ENCODE measurements at regions not wholly inside any gene's neighbourhood (a gene's known extent, or its start where the extent isn't known, plus 50 kb on each side); places are given as distances from the start of the nearest gene placed in this dataset.
"Not testable (repeated sequence)": the region's sequence is repeated elsewhere in the genome, so short reads cannot be mapped to it uniquely, and the experiment has no call there.

DNA sequence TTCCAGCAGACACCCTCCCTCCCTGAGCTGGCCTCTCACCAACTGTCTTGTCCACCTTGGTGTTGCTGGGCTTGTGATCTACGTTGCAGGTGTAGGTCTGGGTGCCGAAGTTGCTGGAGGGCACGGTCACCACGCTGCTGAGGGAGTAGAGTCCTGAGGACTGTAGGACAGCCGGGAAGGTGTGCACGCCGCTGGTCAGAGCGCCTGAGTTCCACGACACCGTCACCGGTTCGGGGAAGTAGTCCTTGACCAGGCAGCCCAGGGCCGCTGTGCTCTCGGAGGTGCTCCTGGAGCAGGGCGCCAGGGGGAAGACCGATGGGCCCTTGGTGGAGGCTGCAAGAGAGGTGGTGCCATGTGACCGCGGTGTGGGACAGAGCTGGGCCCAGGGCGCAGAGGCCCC lies 118.1 kb downstream of the TMEM121 start:
- DNase-seq (ENCODE audit: low spot score); in situ Hi-C loops (cut with MboI; ENCODE audit: low pct_unique_long_range_greater_than_20kb, low sequenced_read_pairs, unreplicated experiment): not testable (repeated sequence)

DNA sequence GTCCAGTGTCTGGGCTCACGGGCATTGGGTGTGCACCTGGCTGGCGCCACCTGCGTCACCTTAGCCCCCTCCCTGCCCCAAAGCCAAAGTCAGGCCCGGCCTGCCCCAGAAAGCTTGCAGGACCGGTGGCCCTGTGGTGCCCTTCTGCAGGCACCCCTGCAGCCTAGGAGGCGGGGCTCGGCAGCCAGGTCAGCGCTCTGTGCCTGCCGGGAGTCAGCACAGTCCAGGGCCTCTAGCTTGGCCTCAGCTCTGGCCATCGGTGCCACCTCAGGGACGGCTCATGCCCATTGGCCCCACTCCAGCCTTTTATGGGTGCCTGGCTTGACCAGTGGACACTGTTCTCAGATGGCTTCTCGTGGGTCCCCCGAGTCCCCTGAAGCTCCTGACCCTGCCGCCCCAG lies 118.5 kb downstream of the TMEM121 start:
- in situ Hi-C loops (cut with MboI; ENCODE audit: low pct_unique_long_range_greater_than_20kb, low sequenced_read_pairs, unreplicated experiment); DNase-seq (ENCODE audit: low spot score): not testable (repeated sequence)

DNA sequence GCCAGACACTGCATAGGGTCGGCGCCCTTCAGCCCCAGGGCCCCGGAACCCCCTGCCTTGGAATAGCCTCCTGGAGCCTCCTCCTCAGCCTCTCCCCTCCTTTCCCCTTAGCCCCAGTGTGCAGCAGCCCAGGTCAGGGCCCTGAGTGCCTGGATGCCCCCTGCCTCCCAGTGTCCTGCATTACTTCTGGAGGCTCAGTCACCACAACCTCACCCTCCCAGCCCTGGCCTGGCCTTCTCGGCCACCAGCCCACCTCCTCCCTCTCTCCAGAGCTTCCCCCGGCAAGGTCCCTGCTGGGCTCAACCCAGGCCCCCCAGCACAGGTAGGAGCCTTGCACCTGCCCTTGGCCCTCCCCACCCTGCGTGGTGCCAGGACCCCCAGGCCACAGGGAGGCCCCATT lies 119.0 kb downstream of the TMEM121 start:
- DNase-seq (ENCODE audit: low spot score); in situ Hi-C loops (cut with MboI; ENCODE audit: low pct_unique_long_range_greater_than_20kb, low sequenced_read_pairs, unreplicated experiment): not testable (repeated sequence)

DNA sequence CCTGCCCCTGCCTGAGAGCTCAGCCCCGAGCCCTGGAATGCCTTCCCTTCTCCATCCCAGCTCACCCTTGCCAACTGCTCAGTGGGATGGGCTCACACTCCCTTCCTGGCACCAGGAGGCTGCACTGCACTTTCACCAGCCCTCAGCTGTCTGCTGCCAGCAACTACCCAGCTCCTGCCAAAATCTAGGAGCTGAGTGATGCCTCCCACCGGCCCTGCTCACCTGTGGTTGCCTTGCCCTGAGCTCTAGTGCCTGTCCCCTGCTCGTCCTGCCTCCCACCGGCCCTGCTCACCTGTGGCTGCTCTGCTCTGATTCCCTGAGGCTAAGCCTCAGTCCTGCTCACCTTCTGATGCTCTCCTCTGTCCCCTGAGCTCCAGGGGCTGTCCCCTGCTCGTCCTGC lies 119.8 kb downstream of the TMEM121 start:
- DNase-seq (ENCODE audit: low spot score), result peak; percentile 36
- in situ Hi-C loops (cut with MboI; ENCODE audit: low pct_unique_long_range_greater_than_20kb, low sequenced_read_pairs, unreplicated experiment), result no loop called here
- TF ChIP-seq, protein P1, sequence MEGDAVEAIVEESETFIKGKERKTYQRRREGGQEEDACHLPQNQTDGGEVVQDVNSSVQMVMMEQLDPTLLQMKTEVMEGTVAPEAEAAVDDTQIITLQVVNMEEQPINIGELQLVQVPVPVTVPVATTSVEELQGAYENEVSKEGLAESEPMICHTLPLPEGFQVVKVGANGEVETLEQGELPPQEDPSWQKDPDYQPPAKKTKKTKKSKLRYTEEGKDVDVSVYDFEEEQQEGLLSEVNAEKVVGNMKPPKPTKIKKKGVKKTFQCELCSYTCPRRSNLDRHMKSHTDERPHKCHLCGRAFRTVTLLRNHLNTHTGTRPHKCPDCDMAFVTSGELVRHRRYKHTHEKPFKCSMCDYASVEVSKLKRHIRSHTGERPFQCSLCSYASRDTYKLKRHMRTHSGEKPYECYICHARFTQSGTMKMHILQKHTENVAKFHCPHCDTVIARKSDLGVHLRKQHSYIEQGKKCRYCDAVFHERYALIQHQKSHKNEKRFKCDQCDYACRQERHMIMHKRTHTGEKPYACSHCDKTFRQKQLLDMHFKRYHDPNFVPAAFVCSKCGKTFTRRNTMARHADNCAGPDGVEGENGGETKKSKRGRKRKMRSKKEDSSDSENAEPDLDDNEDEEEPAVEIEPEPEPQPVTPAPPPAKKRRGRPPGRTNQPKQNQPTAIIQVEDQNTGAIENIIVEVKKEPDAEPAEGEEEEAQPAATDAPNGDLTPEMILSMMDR (IDR thresholded peaks at IDR 0.05; ENCODE audit: extremely low read depth, insufficient read depth, missing control alignments), result no peak

DNA sequence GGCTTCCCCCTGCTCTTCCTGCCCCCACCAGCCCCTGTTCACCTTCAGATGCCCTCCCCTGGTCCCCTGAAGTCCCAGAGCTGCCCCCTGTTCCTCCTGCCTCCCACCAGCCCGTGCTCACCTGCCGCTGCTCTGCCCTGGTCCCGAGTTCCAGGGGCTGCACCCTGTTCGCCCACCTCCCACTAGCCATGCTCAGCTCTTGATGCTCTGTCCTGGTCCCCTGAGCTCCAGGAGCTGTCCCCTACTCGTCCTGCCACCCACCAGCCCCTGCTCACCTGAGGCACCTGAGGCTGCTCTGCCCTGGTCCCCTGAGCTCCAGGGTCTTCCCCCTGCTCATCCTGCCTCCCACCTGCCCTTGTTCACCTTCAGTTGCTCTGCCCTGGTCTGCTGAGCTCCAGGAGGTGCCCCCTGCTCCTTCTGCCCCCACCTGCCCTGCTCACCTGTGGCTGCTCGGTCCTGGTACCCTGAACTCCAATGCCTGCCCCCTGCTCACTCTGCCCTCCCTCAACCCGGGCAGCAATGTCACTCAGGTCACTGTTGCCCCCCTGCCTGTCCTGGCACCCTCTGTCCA lies 120.4 kb downstream of the TMEM121 start:
- DNase-seq (ENCODE audit: low spot score); in situ Hi-C loops (cut with MboI; ENCODE audit: low pct_unique_long_range_greater_than_20kb, low sequenced_read_pairs, unreplicated experiment): not testable (repeated sequence)

DNA sequence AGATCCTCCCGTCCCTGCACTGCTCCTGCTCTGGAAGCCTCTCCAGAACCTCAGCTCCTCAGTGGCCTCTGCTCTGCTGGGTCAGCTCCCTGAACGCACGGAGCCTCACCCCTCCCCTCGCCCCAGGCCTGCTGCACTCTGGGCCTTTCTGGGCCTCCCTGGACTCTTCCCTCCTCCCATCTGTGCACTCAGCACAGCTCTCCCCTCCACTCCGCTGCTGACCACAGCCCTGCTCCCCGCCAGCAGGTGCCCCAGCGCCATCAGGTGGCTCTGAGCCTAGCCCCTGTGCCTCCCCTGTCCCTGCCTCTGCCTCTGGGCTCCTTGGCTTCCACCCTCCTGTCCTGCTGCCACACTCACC lies 121.0 kb downstream of the TMEM121 start:
- DNase-seq (ENCODE audit: low spot score); in situ Hi-C loops (cut with MboI; ENCODE audit: low pct_unique_long_range_greater_than_20kb, low sequenced_read_pairs, unreplicated experiment): not testable (repeated sequence)

DNA sequence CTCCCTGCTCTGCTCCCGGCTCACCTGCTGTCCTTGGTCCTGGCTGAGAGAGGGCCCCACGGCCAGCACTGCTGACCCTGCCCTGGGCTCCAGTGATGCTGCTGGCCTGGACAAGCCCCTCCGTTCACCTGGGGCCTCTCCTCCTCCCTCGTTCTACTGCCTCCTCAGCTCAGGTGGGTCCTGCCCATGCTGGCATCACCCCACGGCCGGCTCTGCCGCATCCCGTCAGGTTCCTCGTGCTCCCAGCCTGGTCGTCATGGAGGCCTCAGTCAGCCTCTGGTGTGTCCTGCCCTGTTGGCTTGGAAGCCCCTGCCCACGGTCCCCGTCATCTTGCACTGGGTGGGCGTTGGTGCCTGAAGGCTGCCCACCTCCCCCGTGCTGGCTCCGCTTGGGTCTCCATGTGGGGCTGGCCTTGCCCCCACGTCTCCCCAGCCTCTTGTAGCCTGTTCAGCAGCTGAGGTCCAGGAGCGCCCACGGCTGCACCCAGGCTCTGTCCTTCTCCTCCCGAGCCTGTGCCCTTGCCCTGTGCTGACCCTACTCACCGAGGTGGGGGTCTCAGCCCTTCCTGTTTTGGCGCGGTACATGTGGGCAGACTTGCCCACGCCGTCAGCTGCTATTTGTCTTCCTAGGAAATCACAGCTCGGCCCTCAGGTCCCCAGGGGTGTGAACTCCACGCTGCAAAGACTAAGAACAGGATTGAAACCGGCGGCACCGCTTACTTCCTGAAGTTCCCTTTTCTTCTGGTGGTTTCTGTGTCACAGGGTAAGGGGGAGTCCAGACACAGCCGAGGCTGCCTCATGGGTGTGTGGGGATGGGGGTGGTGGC lies 121.6 kb downstream of the TMEM121 start:
- peak; percentile 38 for DNase-seq (ENCODE audit: low spot score)
- in situ Hi-C loops (cut with MboI; ENCODE audit: low pct_unique_long_range_greater_than_20kb, low sequenced_read_pairs, unreplicated experiment), result no loop called here
- TF ChIP-seq, protein P1 (IDR thresholded peaks at IDR 0.05; ENCODE audit: extremely low read depth, insufficient read depth, missing control alignments), result no peak

DNA sequence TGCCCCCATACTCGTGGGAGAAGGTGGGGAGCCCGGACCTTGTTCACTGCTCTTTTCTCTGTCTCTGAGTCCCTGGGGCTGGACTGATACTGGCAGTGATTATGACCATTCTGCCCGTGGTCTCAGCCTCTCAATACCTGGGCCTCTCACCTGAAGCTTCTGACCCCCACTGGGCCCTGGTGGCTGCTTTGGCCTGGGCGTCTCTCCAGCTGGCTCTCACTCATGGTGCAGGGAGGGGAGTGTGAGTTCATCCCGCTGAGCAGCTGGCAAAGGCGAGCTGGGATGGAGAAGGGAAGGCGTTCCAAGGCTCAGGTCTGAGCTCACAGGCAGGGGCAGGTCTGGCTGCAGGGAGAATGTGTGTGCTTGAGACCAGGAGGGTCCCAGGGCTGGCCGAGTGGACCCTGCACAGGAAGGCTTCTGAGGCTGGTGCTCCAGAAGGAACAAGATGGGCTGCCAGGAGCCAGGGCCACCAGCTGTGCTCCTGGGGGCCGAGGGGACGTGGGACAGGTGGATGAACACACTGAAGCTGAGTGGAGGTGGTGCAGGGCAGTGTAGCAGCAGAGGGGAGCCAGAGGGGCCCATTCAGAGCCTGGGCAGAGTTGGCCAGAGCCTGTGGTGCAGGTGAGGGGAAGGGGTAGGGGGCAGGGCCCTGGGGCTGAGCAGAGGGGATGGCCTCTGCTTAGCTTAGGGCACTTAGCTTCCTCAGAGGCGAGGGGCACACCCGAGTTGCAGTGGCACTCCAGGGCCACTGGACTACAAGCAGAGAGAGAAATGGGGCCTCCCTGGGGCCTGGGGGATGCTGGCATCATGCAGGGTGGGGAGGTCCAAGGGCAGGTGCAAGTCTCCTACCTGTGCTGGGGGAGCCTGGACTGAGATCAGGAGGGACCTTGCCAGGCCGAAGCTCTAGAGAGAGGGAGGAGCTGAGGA lies 122.5 kb downstream of the TMEM121 start:
- DNase-seq (ENCODE audit: low spot score); in situ Hi-C loops (cut with MboI; ENCODE audit: low pct_unique_long_range_greater_than_20kb, low sequenced_read_pairs, unreplicated experiment): not testable (repeated sequence)

DNA sequence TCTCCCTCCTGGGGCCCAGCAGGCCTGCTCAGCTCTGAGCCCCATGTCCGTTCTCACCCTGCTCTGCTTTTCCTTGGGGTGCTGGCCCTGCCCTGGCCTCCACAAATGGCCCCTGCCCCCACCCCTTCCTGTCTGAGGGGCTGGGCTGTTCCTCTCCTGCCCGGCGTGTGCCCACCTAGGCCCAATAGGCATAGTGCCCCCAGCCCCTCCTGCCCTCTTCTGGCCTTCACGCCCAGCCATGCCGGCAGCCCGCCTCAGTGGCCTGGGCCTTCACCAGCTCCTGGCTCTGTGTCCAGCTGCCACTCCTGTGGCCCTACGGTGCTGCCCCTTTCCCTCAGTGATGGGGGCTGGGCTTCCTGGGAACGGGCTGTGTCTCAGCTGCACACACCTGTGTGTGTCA lies 125.9 kb downstream of the TMEM121 start:
- DNase-seq (ENCODE audit: low spot score); in situ Hi-C loops (cut with MboI; ENCODE audit: low pct_unique_long_range_greater_than_20kb, low sequenced_read_pairs, unreplicated experiment): not testable (repeated sequence)

DNA sequence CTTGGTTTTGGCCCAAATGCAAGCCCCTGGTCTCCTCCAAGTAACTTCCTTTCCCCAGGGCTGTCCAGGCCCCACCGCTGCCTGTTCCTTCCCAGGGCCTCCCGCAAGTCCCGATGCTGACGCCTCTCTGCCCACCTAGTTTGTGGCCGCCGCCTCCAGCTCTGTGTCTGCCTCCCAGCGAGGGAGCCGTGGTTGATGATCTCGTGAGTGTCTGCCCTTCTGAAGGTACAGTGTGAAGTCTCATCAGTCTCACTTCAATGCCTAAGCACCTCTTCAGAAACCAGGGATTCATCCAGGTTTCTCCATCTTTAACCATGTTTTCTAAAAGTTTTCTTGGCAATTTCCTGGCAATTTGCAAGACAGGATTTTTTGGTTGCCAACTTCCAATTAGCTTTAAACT lies 127.5 kb downstream of the TMEM121 start:
- in situ Hi-C loops (cut with MboI; ENCODE audit: low pct_unique_long_range_greater_than_20kb, low sequenced_read_pairs, unreplicated experiment); DNase-seq (ENCODE audit: low spot score): not testable (repeated sequence)

DNA sequence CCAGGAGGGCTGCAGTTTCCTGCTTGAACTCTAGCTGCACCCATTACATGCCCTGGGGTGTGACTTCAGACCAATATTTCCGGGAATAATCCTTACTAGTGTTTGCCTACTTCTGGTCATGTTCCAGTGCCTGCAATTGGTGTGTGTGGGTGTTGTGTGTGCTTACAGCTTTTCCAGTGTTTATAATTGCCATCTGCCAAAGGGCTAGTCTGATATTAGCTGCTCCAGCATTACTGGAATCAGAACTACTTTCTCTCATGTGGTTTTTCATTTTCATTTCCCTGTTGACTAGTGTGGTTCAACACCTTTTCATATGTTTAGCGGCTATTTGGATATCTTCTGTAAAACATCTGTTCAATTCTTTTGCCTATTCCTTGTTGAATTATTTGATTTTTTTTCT lies 132.9 kb downstream of the TMEM121 start:
- in situ Hi-C loops (cut with MboI; ENCODE audit: low pct_unique_long_range_greater_than_20kb, low sequenced_read_pairs, unreplicated experiment); DNase-seq (ENCODE audit: low spot score): not testable (repeated sequence)
